NCI-H187 treated with DMSO at 0.1 percent for 48 hours (cell line): ENCODE measurements at regions not wholly inside any gene's neighbourhood (a gene's known extent, or its start where the extent isn't known, plus 50 kb on each side); places are given as distances from the start of the nearest gene placed in this dataset.
"Not testable (repeated sequence)": the region's sequence is repeated elsewhere in the genome, so short reads cannot be mapped to it uniquely, and the experiment has no call there.

ENCODE experiments used
- DNase-seq: peaks from one replicate; lab custom pipeline; 2025; lab: John Stamatoyannopoulos, UW

GRCh38 chr10:131816941-131817700 is 83.7 kb upstream of the PPP2R2D start:
- peak; percentile 79 for DNase-seq

- no peak for DNase-seq
Measured at GRCh38 chr10:131817866-131818509, 82.8 kb upstream of the PPP2R2D start.

GRCh38 chr10:131818510-131819234 is 82.1 kb upstream of the PPP2R2D start:
- peak; percentile 21 for DNase-seq

GRCh38 chr10:131819241-131820072 is 81.4 kb upstream of the PPP2R2D start:
- DNase-seq = no peak

- DNase-seq = no peak
Measured at GRCh38 chr10:131820626-131821025, 80.2 kb upstream of the PPP2R2D start.

- no peak for DNase-seq
Measured at GRCh38 chr10:131821378-131822012, 79.3 kb upstream of the PPP2R2D start.

GRCh38 chr10:131822013-131822691 is 78.7 kb upstream of the PPP2R2D start:
- no peak for DNase-seq

GRCh38 chr10:131822692-131823245 is 78.0 kb upstream of the PPP2R2D start:
- DNase-seq = no peak

- DNase-seq = not testable (repeated sequence)
Measured at GRCh38 chr10:131823601-131824099, 77.2 kb upstream of the PPP2R2D start.

GRCh38 chr10:131824371-131825149 is 76.2 kb upstream of the PPP2R2D start:
- no peak for DNase-seq

GRCh38 chr10:131825150-131825848 is 75.5 kb upstream of the PPP2R2D start:
- no peak for DNase-seq

GRCh38 chr10:131825960-131826650 is 74.7 kb upstream of the PPP2R2D start:
- no peak for DNase-seq

- DNase-seq = no peak
Measured at GRCh38 chr10:131829156-131829930, 71.5 kb upstream of the PPP2R2D start.

GRCh38 chr10:131830446-131831130 is 70.2 kb upstream of the PPP2R2D start:
- no peak for DNase-seq

GRCh38 chr10:131831561-131831960 is 69.2 kb upstream of the PPP2R2D start:
- no peak for DNase-seq

GRCh38 chr10:131832056-131832685 is 68.6 kb upstream of the PPP2R2D start:
- DNase-seq = no peak
